Heart right ventricle (tissue), 16 donors: ENCODE measurements at regions not wholly inside any gene's neighbourhood (a gene's known extent, or its start where the extent isn't known, plus 50 kb on each side); places are given as distances from the start of the nearest gene placed in this dataset.

Experiments used
- ATAC-seq, 8 donors: fragments of 200-7000 bp; cut with Tn5 transposase; one replicate each; pipeline ENCODE4 v1.9.1; 2020; ENCODE audit warnings: mild to moderate bottlenecking in 8 of 8, moderate library complexity in 8 of 8, moderate number of reproducible peaks in 1 of 8
- DNase-seq, 2 donors: peaks; one replicate each; pipeline ENCODE4 v3.0.0-alpha.2; 2020
- H3K27ac ChIP-seq, 10 donors: fragments of 200-600 bp; sonication (generic) in 2 of 10; one replicate each; pipeline versions ENCODE4 v1.5.0 to v1.8.0; 2020 to 2022; ENCODE audit warnings: mild to moderate bottlenecking in 3 of 10
- H3K27me3 ChIP-seq, 7 donors: fragments of 200-600 bp; one replicate each; pipeline ENCODE4 v1.8.0; 2021 to 2022; ENCODE audit warnings: mild to moderate bottlenecking in 2 of 7
- H3K36me3 ChIP-seq, 9 donors: fragments of 200-600 bp; sonication (generic) in 1 of 9; one replicate each; pipeline versions ENCODE4 v1.5.0 to v1.8.0; 2020 to 2022; ENCODE audit warnings: mild to moderate bottlenecking in 2 of 9
- H3K4me1 ChIP-seq, 9 donors: fragments of 200-600 bp; sonication (generic) in 1 of 9; one replicate each; pipeline versions ENCODE4 v1.5.0 to v1.8.0; 2020 to 2022; ENCODE audit warnings: mild to moderate bottlenecking in 4 of 9
- H3K4me3 ChIP-seq, 10 donors: fragments of 200-600 bp; sonication (generic) in 2 of 10; one replicate each; pipeline versions ENCODE4 v1.5.0 to v1.8.0; 2020 to 2022; ENCODE audit warnings: mild to moderate bottlenecking in 7 of 10, moderate library complexity in 2 of 10
- H3K9me3 ChIP-seq, 11 donors: fragments of 200-600 bp in 10 of 11; sonication (generic) in 2 of 11; one replicate each; pipeline versions ENCODE4 v1.5.0 to v1.8.0; 2013 to 2022; ENCODE audit warnings: mild to moderate bottlenecking in 2 of 11, control low read depth in 1 of 11, moderate library complexity in 1 of 11
- CTCF ChIP-seq, 9 donors: fragments of 200-600 bp; sonication (generic) in 2 of 9; IDR thresholded peaks; one replicate each; pipeline versions ENCODE4 v1.5.0 to v1.8.0; 2021 to 2022; ENCODE audit warnings: antibody characterized with exemption in 9 of 9, mild to moderate bottlenecking in 5 of 9, moderate library complexity in 1 of 9
- WGBS, 2 donors: extraction: QIAGEN DNeasy Blood & Tissue Kit; methylation state at CpG; one replicate each; pipeline ENCODE4 v1.1.7; 2013; ENCODE audit warnings: inconsistent platforms in 1 of 2; 5-methylcytosine and 5-hydroxymethylcytosine counted together
- intact Hi-C, 10 donors: fragments of 100-400 bp; cut with DNase I; formaldehyde crosslinking; loops; one replicate each; pipeline versions ENCODE4 v1.11.1 to v1.14.2; 2022
- donor health status: Arrhythmogenic right ventricular cardiomyopathy.
- donor health status: ischemic (EF 13 %, LVEDD 7.1; RV severe dilation, severe dysfunction).
- donor health status: healthy with polysubstance abuse.
- donor health status: DM: no; HTN: yes; CAD: no.
- donor health status: DM: no; HTN: no; CAD: no.
- donor health status: ischemic (EF 25% LVEDD 6.9; RV normal size, moderate dysfunction).
- donor health status: ischemic (EF 25% LVEDD 5.7; RV mildly dilated, moderate dysfunction).
- donor health status: healthy.
- donor health status: DM: yes; HTN: yes; CAD: no.
- donor health status: Ischemic cardiomyopathy.
- donor health status: ischemic (EF 35%, LVEDD 5.7; RV mildly dilated, moderate dysfunction).
- donor health status: nonischemic (EF 11% LVEDD 7.7; RV severe dilation, severe dysfunction).
- donor health status: DM: yes; HTN: yes; CAD: no.
- donor health status: PGD.
- donor health status: ischemic (EF 29% LVEDD 5.4; RV normal size, mild dysfunction).
- donor health status: nonischemic (EF 23%, LVEDD 6.1; RV moderate dilation, normal function).

DNA sequence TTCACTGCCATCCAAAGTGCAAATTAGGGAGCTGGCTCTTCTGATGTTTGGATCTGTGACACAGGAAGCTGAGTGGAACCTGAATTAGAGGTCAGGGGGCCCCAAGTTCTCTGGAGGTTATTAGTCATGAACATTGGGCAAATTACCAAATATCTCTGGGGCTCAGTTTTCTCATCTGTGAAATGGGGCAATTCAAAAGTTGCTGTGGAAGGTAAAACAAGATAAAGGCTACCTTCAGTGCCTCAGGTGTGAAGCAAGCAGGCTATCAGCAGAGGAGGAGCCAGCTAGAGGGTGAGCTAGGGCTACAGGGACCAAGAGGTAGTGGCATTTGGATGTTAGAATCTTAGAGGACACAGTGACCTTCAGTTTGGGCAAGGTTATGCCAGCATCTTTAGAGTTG lies 89.4 kb upstream of the FAM136A start:
- Histone ChIP-seq H3K4me1 (no peaks in the 10 kb centered on the region), H3K4me3 (no peak overlapping the region), H3K27me3 (peaks cover 0 to 12% (median under 1%) of the 10 kb centered on the region in 7 donors), H3K9me3 (peaks cover 0 to 15% (median 0%) of the 10 kb centered on the region in 11 donors), H3K27ac (no peak overlapping the region), H3K36me3 (no peaks in the 10 kb centered on the region)
- no peak for TF ChIP-seq CTCF (IDR thresholded peaks at IDR 0.05)
- no peak for ATAC-seq
- DNase-seq: no peak
- intact Hi-C loops: no loop called here

DNA sequence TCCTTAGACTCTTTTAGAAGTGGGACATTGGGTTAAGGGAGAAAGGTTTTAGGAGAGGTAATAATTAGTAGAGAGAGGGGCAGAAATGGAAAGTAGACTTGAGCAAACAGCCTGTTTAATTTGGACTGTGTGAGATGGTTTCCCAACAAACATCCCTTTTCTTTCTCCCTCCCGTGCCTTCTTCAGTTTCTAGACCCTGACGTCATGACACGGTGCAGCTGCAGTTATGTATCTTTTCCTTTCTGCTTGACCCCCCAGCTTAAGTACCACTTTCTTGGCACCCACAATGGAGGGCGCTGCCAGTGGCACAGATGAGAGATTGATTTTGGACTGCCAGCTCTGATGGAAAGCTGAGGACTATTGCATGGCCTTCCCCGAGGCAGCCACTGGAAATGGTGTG lies 86.9 kb upstream of the FAM136A start:
- intact Hi-C loops: no loop called here
- Histone ChIP-seq H3K36me3 (no peaks in the 10 kb centered on the region), H3K27ac (no peak overlapping the region), H3K4me3 (no peak overlapping the region), H3K9me3 (peaks cover 0 to 11% (median 0%) of the 10 kb centered on the region in 11 donors), H3K4me1 (no peaks in the 10 kb centered on the region), H3K27me3 (peaks cover 0 to 15% (median 3%) of the 10 kb centered on the region in 7 donors)
- no peak for TF ChIP-seq CTCF (IDR thresholded peaks at IDR 0.05)
- no peak for DNase-seq
- ATAC-seq: no peak
- WGBS, 2 donors: 80 to 88% methylated on average over 5 of the region's 5 CpGs

GRCh38 chr2:70388128-70388527 lies 86.3 kb upstream of the FAM136A start:
- intact Hi-C loops: no loop called here
- no peaks in the 10 kb centered on the region for H3K4me1 ChIP-seq
- no peak for TF ChIP-seq CTCF (IDR thresholded peaks at IDR 0.05)
- H3K27ac ChIP-seq: no peak overlapping the region
- H3K9me3 ChIP-seq: peaks cover 0 to 6% (median 0%) of the 10 kb centered on the region in 11 donors
- no peak for ATAC-seq
- H3K36me3 ChIP-seq: no peaks in the 10 kb centered on the region
- no peak for DNase-seq
- peaks cover 0 to 18% (median 6%) of the 10 kb centered on the region in 7 donors for H3K27me3 ChIP-seq
- WGBS, 2 donors: 93 to 100% methylated on average over 1 of the region's 1 CpG
- H3K4me3 ChIP-seq: no peak overlapping the region

GRCh38 chr2:70385966-70386595 lies 84.2 kb upstream of the FAM136A start:
- ATAC-seq (no peak), DNase-seq (no peak)
- Histone ChIP-seq H3K36me3 (no peaks in the 10 kb centered on the region), H3K9me3 (no peaks in the 10 kb centered on the region), H3K27ac (no peak overlapping the region), H3K4me1 (no peaks in the 10 kb centered on the region), H3K27me3 (peaks cover 0 to 30% (median 15%) of the 10 kb centered on the region in 7 donors), H3K4me3 (no peak overlapping the region)
- intact Hi-C loops: no loop called here
- 74 to 77% methylated on average over 11 of the region's 11 CpGs for WGBS, 2 donors
- TF ChIP-seq CTCF (IDR thresholded peaks at IDR 0.05): no peak
